Neutrophil (primary cell): ENCODE measurements at regions not wholly inside any gene's neighbourhood (a gene's known extent, or its start where the extent isn't known, plus 50 kb on each side); places are given as distances from the start of the nearest gene placed in this dataset.

ENCODE experiments used
- H3K27ac ChIP-seq: fragments of 200-600 bp; sonication (generic); 2 replicates; pipeline ENCODE4 v1.5.1; 2016; ENCODE audit warnings: mild to moderate bottlenecking, moderate library complexity
- H3K27me3 ChIP-seq: fragments of 200-600 bp; sonication (generic); 2 replicates; pipeline ENCODE4 v1.6.0; 2016; ENCODE audit warnings: mild to moderate bottlenecking
- H3K36me3 ChIP-seq: fragments of 200-600 bp; sonication (generic); 2 replicates; pipeline ENCODE4 v1.5.1; 2017
- H3K4me1 ChIP-seq, 2 experiments: fragments of 200-600 bp in 1 of 2; sonication (generic) in 1 of 2; 1 replicate in 1 of 2; 2 replicates in 1 of 2; pipeline versions ENCODE4 v1.5.1 to v1.6.1; 2013 to 2016; ENCODE audit warnings: low read depth in 1 of 2, low read length in 1 of 2, mild to moderate bottlenecking in 1 of 2, moderate library complexity in 1 of 2; ENCODE audit not compliant: control insufficient read depth in 1 of 2, insufficient read depth in 1 of 2
- H3K4me3 ChIP-seq, 2 experiments: fragments of 200-600 bp in 1 of 2; sonication (generic) in 1 of 2; 1 replicate in 1 of 2; 2 replicates in 1 of 2; pipeline ENCODE4 v1.5.1; 2013 to 2016; ENCODE audit warnings: low read depth in 1 of 2, low read length in 1 of 2, mild to moderate bottlenecking in 1 of 2, moderate library complexity in 1 of 2
- H3K9me3 ChIP-seq: fragments of 200-600 bp; sonication (generic); 2 replicates; pipeline ENCODE4 v1.5.1; 2016
- TF ChIP-seq, protein P1 (sequence below): fragments of 200-600 bp; sonication (generic); IDR thresholded peaks from 2 replicates; pipeline ENCODE4 v1.5.1; 2016; ENCODE audit warnings: antibody characterized with exemption

DNA sequence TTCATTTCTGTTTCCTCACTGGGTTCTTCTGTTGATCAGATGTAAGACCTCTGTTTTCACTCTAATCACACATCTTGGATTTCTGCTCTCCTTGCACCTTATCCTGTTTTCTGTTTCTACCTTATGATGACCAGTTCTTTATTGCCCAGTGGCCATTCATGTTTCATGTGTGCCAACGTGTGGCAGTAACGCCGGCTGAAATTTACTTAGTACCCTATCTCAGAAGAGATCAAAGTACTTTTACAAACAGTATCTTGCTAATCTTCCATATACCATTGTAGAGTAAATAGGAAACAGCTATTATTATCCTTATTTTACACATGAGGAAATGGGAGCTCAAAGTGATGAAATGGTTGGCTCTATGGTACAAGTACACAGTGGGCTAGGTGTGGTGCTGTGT is 74.0 kb downstream of the GATA3 start:
- no peaks in the 10 kb centered on the region for H3K36me3 ChIP-seq
- peaks cover 20 to 24% of the 10 kb centered on the region in 2 experiments for H3K4me1 ChIP-seq
- no peak overlapping the region for H3K27ac ChIP-seq
- H3K27me3 ChIP-seq: peaks cover 20% of the 10 kb centered on the region
- H3K9me3 ChIP-seq: no peaks in the 10 kb centered on the region
- H3K4me3 ChIP-seq: no peak overlapping the region
- TF ChIP-seq, protein P1, sequence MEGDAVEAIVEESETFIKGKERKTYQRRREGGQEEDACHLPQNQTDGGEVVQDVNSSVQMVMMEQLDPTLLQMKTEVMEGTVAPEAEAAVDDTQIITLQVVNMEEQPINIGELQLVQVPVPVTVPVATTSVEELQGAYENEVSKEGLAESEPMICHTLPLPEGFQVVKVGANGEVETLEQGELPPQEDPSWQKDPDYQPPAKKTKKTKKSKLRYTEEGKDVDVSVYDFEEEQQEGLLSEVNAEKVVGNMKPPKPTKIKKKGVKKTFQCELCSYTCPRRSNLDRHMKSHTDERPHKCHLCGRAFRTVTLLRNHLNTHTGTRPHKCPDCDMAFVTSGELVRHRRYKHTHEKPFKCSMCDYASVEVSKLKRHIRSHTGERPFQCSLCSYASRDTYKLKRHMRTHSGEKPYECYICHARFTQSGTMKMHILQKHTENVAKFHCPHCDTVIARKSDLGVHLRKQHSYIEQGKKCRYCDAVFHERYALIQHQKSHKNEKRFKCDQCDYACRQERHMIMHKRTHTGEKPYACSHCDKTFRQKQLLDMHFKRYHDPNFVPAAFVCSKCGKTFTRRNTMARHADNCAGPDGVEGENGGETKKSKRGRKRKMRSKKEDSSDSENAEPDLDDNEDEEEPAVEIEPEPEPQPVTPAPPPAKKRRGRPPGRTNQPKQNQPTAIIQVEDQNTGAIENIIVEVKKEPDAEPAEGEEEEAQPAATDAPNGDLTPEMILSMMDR: no peak

DNA sequence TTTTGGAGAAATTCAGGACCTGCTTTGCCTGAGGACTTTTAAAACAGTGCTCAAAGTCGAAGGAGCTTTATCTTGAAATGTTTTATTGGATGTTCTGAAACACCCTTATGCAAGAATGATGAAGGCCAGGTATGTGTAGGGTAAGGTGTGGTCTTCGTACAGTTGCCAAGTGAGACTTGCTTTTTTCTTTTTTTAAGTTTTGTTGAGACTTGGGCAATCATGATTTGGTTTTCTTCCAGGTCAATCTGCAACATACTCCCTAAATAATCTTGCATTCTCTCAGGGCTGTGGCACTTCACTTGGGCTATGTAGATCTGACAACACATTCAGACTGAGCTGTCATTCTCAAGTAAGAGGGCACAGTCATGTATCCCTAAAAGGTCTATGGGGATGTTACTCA is 75.0 kb downstream of the GATA3 start:
- Histone ChIP-seq H3K27me3 (peaks cover 30% of the 10 kb centered on the region), H3K4me3 (no peak overlapping the region), H3K4me1 (peaks cover 20 to 24% of the 10 kb centered on the region in 2 experiments), H3K27ac (no peak overlapping the region), H3K9me3 (no peaks in the 10 kb centered on the region), H3K36me3 (no peaks in the 10 kb centered on the region)
- TF ChIP-seq, protein P1: no peak

DNA sequence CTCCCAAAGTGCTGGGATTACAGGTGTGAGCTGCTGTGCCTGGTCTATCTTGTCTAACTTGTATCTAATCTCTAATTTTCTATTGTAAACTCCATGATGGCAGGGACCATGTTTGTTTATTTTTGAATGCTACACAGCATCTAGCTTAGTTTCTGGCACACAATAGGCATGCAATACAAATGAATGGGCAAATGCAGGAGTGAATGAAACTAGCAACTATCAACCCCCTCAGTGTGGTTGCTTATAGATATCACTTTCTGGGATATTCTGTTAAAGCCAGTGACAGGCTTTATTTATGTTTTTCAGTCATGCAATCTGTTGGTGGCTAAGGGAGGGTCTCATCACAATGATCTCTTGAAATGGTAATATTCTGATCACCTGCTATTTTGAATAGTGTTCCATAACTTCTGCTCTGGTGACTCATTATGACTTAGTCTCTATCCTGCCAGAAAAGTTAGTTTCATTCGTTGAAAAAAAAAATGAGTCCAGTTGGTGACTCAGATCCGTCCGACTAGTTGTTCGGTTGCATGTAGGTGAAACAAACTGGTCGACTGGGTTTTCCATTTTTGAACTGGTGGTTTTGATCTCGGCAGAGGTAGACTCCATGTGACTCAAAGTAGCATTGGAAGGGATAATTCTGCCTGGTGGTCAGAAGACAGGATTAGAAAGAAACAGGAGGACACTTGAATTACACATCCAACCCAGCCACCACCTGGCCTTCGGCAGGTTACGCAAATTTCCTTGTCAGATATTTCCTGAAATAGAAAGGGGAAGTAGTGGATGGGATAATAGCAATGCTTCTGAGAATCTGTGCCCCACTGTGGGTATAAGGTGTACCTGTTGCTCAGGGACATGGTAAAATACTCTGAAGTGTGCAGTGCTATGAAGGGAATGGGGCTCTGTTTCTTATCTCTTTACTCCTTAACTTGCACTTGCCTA is 76.8 kb downstream of the GATA3 start:
- no peak overlapping the region for H3K4me3 ChIP-seq
- no peak overlapping the region for H3K27ac ChIP-seq
- peaks cover 33% of the 10 kb centered on the region for H3K27me3 ChIP-seq
- H3K4me1 ChIP-seq: peaks cover 20 to 24% of the 10 kb centered on the region in 2 experiments
- TF ChIP-seq, protein P1: no peak
- H3K9me3 ChIP-seq: no peaks in the 10 kb centered on the region
- H3K36me3 ChIP-seq: no peaks in the 10 kb centered on the region

DNA sequence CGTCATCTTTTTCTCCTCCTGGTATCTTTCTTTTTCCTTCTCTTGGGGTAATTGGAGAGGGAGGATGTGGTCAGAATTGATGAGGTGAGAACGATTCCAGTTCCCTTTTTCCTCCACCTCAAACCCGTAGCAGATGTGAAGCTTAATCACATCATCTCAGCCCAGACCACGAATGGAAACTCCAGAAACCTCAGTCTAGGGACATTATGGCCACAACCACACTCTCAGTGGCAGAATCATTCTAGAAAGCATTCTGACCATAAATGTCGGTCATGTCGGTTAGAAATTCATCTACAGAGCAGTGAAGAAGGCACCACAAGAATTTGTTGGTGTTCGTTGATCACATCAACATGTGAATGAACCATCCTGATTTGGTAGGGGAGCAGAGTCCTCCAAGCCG is 78.7 kb downstream of the GATA3 start:
- TF ChIP-seq, protein P1: no peak
- H3K27ac ChIP-seq: no peak overlapping the region
- no peaks in the 10 kb centered on the region for H3K9me3 ChIP-seq
- H3K27me3 ChIP-seq: peaks cover 33% of the 10 kb centered on the region
- H3K36me3 ChIP-seq: no peaks in the 10 kb centered on the region
- no peak overlapping the region for H3K4me3 ChIP-seq
- H3K4me1 ChIP-seq: peaks cover 27 to 33% of the 10 kb centered on the region in 2 experiments

DNA sequence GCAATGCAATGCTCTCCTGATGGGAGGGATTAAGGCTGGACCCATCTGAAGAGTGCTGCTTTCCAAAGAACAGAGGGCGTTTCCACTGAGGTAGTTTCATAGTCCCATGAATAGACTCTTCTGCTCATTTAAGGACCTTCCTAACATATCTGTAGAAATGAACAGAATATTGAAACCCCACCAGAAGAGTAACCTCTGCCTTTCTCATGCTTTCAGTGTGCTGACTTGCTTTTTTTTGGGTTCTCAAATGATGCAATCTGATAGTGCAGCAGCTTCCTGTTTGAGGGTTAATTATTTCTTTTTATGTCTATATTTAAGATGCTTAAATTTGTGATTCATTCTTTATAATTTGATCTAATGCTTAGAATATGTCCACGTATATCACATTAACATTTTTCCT is 82.2 kb downstream of the GATA3 start:
- Histone ChIP-seq H3K27me3 (peaks cover 33% of the 10 kb centered on the region), H3K4me3 (no peak overlapping the region), H3K27ac (no peak overlapping the region), H3K4me1 (peaks cover 17 to 24% of the 10 kb centered on the region in 2 experiments), H3K36me3 (no peaks in the 10 kb centered on the region), H3K9me3 (no peaks in the 10 kb centered on the region)
- TF ChIP-seq, protein P1: no peak
